HCT116 (cell line): ENCODE measurements at regions not wholly inside any gene's neighbourhood (a gene's known extent, or its start where the extent isn't known, plus 50 kb on each side); places are given as distances from the start of the nearest gene placed in this dataset.

Experiments
- ATAC-seq: fragments of 200-7000 bp; cut with Tn5 transposase; 2 replicates; pipeline ENCODE4 v1.9.1; 2020; ENCODE audit warnings: mild to moderate bottlenecking, moderate library complexity
- BruUV-seq: library from RNA; stranded (reverse); fragments of 400-500 nt; replicated peaks from 2 replicates; lab custom pipeline; 2021; lab: Mats Ljungman, UMichigan
- CTCF ChIA-PET: fragments of 300-600 bp; sonication (Branson Sonifier 250); formaldehyde crosslinking; loops from one replicate; lab custom pipeline; 2021; ENCODE audit warnings: antibody characterized with exemption; lab: Charles Lee
- POLR2A ChIA-PET: fragments of 300-600, 350-600 bp; sonication (Branson Sonifier 250); formaldehyde crosslinking; loops from one replicate; lab custom pipeline; 2021; ENCODE audit warnings: antibody characterized with exemption; lab: Charles Lee
- RAD21 ChIA-PET, 2 experiments: fragments of 300-600 bp; sonication (Branson Sonifier 250); formaldehyde crosslinking; loops; one replicate each; lab custom pipeline; 2023; ENCODE audit warnings: low total read pairs in 2 of 2; ENCODE audit not compliant: uncharacterized antibody in 2 of 2, unreplicated experiment in 2 of 2, low non-redundant PET in 1 of 2; lab: Charles Lee
- DNase-seq: peaks from one replicate; pipeline ENCODE4 v3.0.0-alpha.2; 2010; ENCODE audit warnings: low read depth, low spot score
- H2AFZ ChIP-seq: fragments of 200-600 bp; shearing (Covaris generic), sonication (generic); 2 replicates; pipeline ENCODE4 v1.6.1; 2017; ENCODE audit warnings: low read depth, mixed run types, mixed read lengths, antibody characterized with exemption, low read length; ENCODE audit not compliant: poor library complexity, severe bottlenecking
- H3K27ac ChIP-seq: 2 replicates; pipeline ENCODE4 v1.5.1; 2012; ENCODE audit warnings: low read depth, low read length
- H3K27me3 ChIP-seq: fragments of 200-600 bp; sonication (generic); 2 replicates; pipeline ENCODE4 v1.6.1; 2016; ENCODE audit warnings: mixed run types, low read length, mixed read lengths; ENCODE audit not compliant: insufficient read depth
- H3K36me3 ChIP-seq, 2 experiments: fragments of 200-500 bp in 1 of 2; fragments of 200-600 bp in 1 of 2; sonication (Bioruptor generic) in 1 of 2; sonication (generic) in 1 of 2; 2 replicates each; pipeline versions ENCODE4 v1.5.1 to v1.6.1; 2014 to 2016; ENCODE audit warnings: low read length in 2 of 2, inconsistent platforms in 1 of 2, mixed read lengths in 1 of 2, mixed run types in 1 of 2; ENCODE audit not compliant: insufficient read depth in 2 of 2, control insufficient read depth in 1 of 2
- H3K4me1 ChIP-seq, 2 experiments: fragments of 200-600 bp in 1 of 2; sonication (generic) in 1 of 2; 2 replicates each; pipeline versions ENCODE4 v1.5.1 to v1.6.1; 2012 to 2017; ENCODE audit warnings: low read length in 2 of 2, inconsistent platforms in 1 of 2, mild to moderate bottlenecking in 1 of 2, mixed read lengths in 1 of 2, mixed run types in 1 of 2, moderate library complexity in 1 of 2; ENCODE audit not compliant: insufficient read depth in 2 of 2, control insufficient read depth in 1 of 2
- H3K4me2 ChIP-seq: fragments of 200-600 bp; sonication (generic); 2 replicates; pipeline ENCODE4 v1.6.1; 2017; ENCODE audit warnings: mixed run types, low read length, mixed read lengths
- H3K4me3 ChIP-seq, 2 experiments: fragments of 200-600 bp in 1 of 2; sonication (generic) in 1 of 2; replicated peaks in 1 of 2; 2 replicates each; pipeline ENCODE4 v1.5.1; 2011 to 2016; ENCODE audit warnings: low read length in 2 of 2, control low read depth in 1 of 2, low read depth in 1 of 2, mild to moderate bottlenecking in 1 of 2, mixed read lengths in 1 of 2, mixed run types in 1 of 2
- H3K79me2 ChIP-seq: fragments of 200-600 bp; sonication (generic); 2 replicates; pipeline ENCODE4 v1.6.1; 2017; ENCODE audit warnings: mild to moderate bottlenecking, mixed run types, low read length, moderate library complexity, mixed read lengths; ENCODE audit not compliant: insufficient read depth
- H3K9ac ChIP-seq: fragments of 200-600 bp; sonication (generic); 2 replicates; pipeline ENCODE4 v1.6.1; 2016; ENCODE audit warnings: low read length, mixed read lengths
- H3K9me2 ChIP-seq: fragments of 200-600 bp; sonication (generic), shearing (Covaris generic); 2 replicates; pipeline ENCODE4 v1.6.1; 2017; ENCODE audit warnings: mixed run types, mild to moderate bottlenecking, moderate library complexity; ENCODE audit not compliant: insufficient read depth
- H3K9me3 ChIP-seq, 2 experiments: fragments of 200-500 bp in 1 of 2; fragments of 200-600 bp in 1 of 2; sonication (Bioruptor generic) in 1 of 2; sonication (generic) in 1 of 2; 2 replicates each; pipeline ENCODE4 v1.6.1; 2014 to 2017; ENCODE audit warnings: low read length in 2 of 2, mixed read lengths in 2 of 2, inconsistent platforms in 1 of 2, low read depth in 1 of 2, mild to moderate bottlenecking in 1 of 2, mixed run types in 1 of 2, moderate library complexity in 1 of 2; ENCODE audit not compliant: control insufficient read depth in 1 of 2, insufficient read depth in 1 of 2
- H4K20me1 ChIP-seq: fragments of 200-600 bp; sonication (generic), shearing (Covaris generic); 2 replicates; pipeline ENCODE4 v1.6.1; 2017; ENCODE audit warnings: mixed run types, mild to moderate bottlenecking, moderate library complexity; ENCODE audit not compliant: insufficient read depth
- CEBPB ChIP-seq: IDR thresholded peaks from 2 replicates; pipeline ENCODE4 v1.6.1; 2012; ENCODE audit warnings: low read depth
- POLR2A ChIP-seq: IDR thresholded peaks from 2 replicates; pipeline ENCODE4 v1.7.0; 2011; ENCODE audit warnings: borderline replicate concordance; ENCODE audit not compliant: insufficient read depth, insufficient read length; ENCODE audit errors: extremely low read depth
- SIN3A ChIP-seq: IDR thresholded peaks from 2 replicates; pipeline ENCODE4 v1.6.1; 2012; ENCODE audit warnings: low read depth
- SRF ChIP-seq: IDR thresholded peaks from 2 replicates; pipeline ENCODE4 v1.6.1; 2012; ENCODE audit warnings: low read depth
- YY1 ChIP-seq: IDR thresholded peaks from 2 replicates; pipeline ENCODE4 v1.6.1; 2011; ENCODE audit warnings: low read length, low read depth, moderate library complexity, mild to moderate bottlenecking; ENCODE audit not compliant: insufficient replicate concordance; ENCODE audit errors: extremely low read depth
- ZFX ChIP-seq: fragments of 450-650 bp; IDR thresholded peaks from 2 replicates; pipeline ENCODE4 v1.6.1; 2017
- intact Hi-C: fragments of 100-400 bp; cut with micrococcal nuclease; formaldehyde crosslinking; loops from 2 replicates; pipeline ENCODE4 v1.10.0; 2022

- ChIA-PET CTCF (no interaction called here), POLR2A (no interaction called here), RAD21 (no interaction called here)
- no peaks in the 10 kb centered on the region for H3K27me3 ChIP-seq
- peaks cover 52% of the 10 kb centered on the region for H3K79me2 ChIP-seq
- intact Hi-C loops: no loop called here
- H3K4me2 ChIP-seq: no peak overlapping the region
- TF ChIP-seq POLR2A: no peak
- TF ChIP-seq SRF: no peak
- TF ChIP-seq YY1: no peak
- TF ChIP-seq ZFX: no peak
- no peak for TF ChIP-seq SIN3A
- TF ChIP-seq CEBPB: no peak
- H3K4me3 ChIP-seq: no peak overlapping the region
- H3K4me1 ChIP-seq: peaks cover 7 to 39% of the 10 kb centered on the region in 2 experiments; a peak in 3 of 4 replicates
- no peak for ATAC-seq
- no peaks in the 10 kb centered on the region; the same call in 1 of the 2 replicates for H3K9me2 ChIP-seq
- H3K9me3 ChIP-seq: no peaks in the 10 kb centered on the region
- no peaks in the 10 kb centered on the region for H4K20me1 ChIP-seq
- BruUV-seq: no TSS peak
- no peak for DNase-seq
- peaks cover 0 to 38% of the 10 kb centered on the region in 2 experiments; a peak in 2 of 4 replicates for H3K36me3 ChIP-seq
- H3K9ac ChIP-seq: no peak overlapping the region
- no peak overlapping the region for H2AFZ ChIP-seq
- no peak overlapping the region for H3K27ac ChIP-seq
These were observed 53.8 kb upstream of the RAD23B start for GRCh38 chr9:107229241-107229741.
